ENCODE measurements at regions not wholly inside any gene's neighbourhood (a gene's known extent, or its start where the extent isn't known, plus 50 kb on each side); places are given as distances from the start of the nearest gene placed in this dataset.

GRCh38 chr15:37791693-37792092 lies 142.7 kb upstream of the TMCO5A start:
- H3K27ac Mint-ChIP-seq: no peak overlapping the region
- no peak for TF ChIP-seq CTCF (IDR thresholded peaks at IDR 0.05)
- H3K36me3 Mint-ChIP-seq (ENCODE audit: low read depth): peaks cover 9% of the 10 kb centered on the region
- no peaks in the 10 kb centered on the region for H3K27me3 Mint-ChIP-seq (ENCODE audit: insufficient read depth)
- DNase-seq: no peak
- no peaks in the 10 kb centered on the region for H3K9me3 Mint-ChIP-seq
- no peak overlapping the region for H3K4me3 Mint-ChIP-seq
- H3K4me1 Mint-ChIP-seq (ENCODE audit: low read depth): peaks cover 54% of the 10 kb centered on the region

DNA sequence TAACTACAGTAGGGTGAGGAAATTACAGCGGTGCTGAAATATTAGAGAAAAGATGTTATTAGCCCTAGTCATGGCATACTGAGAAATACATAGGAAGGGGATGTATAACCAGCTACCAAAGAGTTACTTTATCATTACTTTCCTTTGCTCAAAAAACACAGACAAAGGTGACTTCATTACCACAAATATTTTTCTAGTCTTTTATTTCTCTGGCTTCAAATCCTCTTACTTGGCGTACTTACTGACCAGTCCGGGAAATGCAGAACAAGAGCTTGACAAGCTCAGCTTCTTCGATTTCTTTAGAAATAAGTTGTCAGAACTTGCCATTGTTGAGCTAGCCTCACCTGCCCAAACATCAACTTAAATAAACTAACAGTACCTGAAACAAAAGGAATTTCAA lies 142.1 kb upstream of the TMCO5A start:
- DNase-seq: no peak
- Mint-ChIP-seq H3K36me3 (ENCODE audit: low read depth) (peaks cover 9% of the 10 kb centered on the region), H3K27me3 (ENCODE audit: insufficient read depth) (no peaks in the 10 kb centered on the region), H3K4me3 (no peak overlapping the region), H3K27ac (no peak overlapping the region), H3K4me1 (ENCODE audit: low read depth) (peaks cover 54% of the 10 kb centered on the region), H3K9me3 (no peaks in the 10 kb centered on the region)
- no peak for TF ChIP-seq CTCF (IDR thresholded peaks at IDR 0.05)

GRCh38 chr15:37793851-37794250 lies 140.6 kb upstream of the TMCO5A start:
- no peaks in the 10 kb centered on the region for H3K9me3 Mint-ChIP-seq
- 0 out of 2 replicates have a peak, but pooled peaks cover 3% of the 10 kb centered on the region for H3K36me3 Mint-ChIP-seq (ENCODE audit: low read depth)
- H3K4me3 Mint-ChIP-seq: no peak overlapping the region
- no peaks in the 10 kb centered on the region for H3K27me3 Mint-ChIP-seq (ENCODE audit: insufficient read depth)
- TF ChIP-seq CTCF (IDR thresholded peaks at IDR 0.05): peak; percentile 60
- no peak overlapping the region for H3K27ac Mint-ChIP-seq
- no peak for DNase-seq
- peaks cover 40% of the 10 kb centered on the region for H3K4me1 Mint-ChIP-seq (ENCODE audit: low read depth)

DNA sequence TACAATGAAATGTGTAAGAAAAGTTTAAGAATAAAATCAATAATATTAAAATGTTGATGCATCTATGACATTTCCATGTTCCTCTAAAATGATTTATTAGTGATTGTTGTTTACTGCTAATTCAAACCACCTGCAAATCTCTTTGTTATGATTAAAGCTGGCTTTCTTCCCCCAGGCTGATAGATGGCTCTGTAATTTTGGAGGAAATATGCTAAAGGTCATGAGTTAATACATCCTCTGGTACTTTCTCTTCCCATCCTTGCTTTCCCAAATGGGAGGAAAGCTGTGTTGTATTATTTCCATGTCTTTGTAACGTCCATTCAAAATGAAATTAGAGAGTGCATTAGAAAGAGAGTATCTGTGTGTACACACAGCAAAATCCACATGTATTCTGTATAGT lies 139.5 kb upstream of the TMCO5A start:
- Mint-ChIP-seq H3K4me1 (ENCODE audit: low read depth) (peaks cover 29% of the 10 kb centered on the region), H3K4me3 (no peak overlapping the region), H3K9me3 (no peaks in the 10 kb centered on the region), H3K27me3 (ENCODE audit: insufficient read depth) (no peaks in the 10 kb centered on the region), H3K27ac (no peak overlapping the region), H3K36me3 (ENCODE audit: low read depth) (0 out of 2 replicates have a peak, but pooled peaks cover 3% of the 10 kb centered on the region)
- TF ChIP-seq CTCF (IDR thresholded peaks at IDR 0.05): no peak
- no peak for DNase-seq

DNA sequence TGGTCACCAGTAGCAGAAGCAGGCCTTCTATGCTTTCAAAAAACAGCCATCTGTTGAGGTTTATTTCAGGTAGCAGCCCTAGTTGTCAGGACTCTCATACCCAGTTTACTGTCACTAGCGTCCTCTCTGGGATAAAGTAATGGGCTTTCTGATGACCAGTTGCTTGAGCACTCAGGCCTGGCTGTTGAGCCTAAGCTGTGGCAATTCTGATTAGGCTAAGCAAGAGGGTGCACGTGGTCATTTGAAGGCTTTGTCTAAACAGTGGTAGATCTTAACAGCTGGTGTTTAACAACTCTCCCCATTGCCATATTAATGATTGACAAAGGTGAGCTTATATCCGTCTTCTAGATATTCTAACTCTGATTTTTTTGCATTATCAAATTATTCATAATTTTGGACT lies 132.9 kb upstream of the TMCO5A start:
- Mint-ChIP-seq H3K4me1 (ENCODE audit: low read depth) (no peaks in the 10 kb centered on the region), H3K4me3 (no peak overlapping the region), H3K27ac (no peak overlapping the region), H3K9me3 (no peaks in the 10 kb centered on the region), H3K36me3 (ENCODE audit: low read depth) (no peaks in the 10 kb centered on the region), H3K27me3 (ENCODE audit: insufficient read depth) (no peaks in the 10 kb centered on the region; the same call in 1 of the 2 replicates)
- no peak for DNase-seq
- TF ChIP-seq CTCF (IDR thresholded peaks at IDR 0.05): no peak

- H3K27ac Mint-ChIP-seq: no peak overlapping the region
- no peak for DNase-seq
- TF ChIP-seq CTCF (IDR thresholded peaks at IDR 0.05): no peak
- H3K27me3 Mint-ChIP-seq (ENCODE audit: insufficient read depth): no peaks in the 10 kb centered on the region; the same call in 1 of the 2 replicates
- no peaks in the 10 kb centered on the region for H3K9me3 Mint-ChIP-seq
- H3K36me3 Mint-ChIP-seq (ENCODE audit: low read depth): no peaks in the 10 kb centered on the region
- no peak overlapping the region for H3K4me3 Mint-ChIP-seq
- no peaks in the 10 kb centered on the region for H3K4me1 Mint-ChIP-seq (ENCODE audit: low read depth)
These were observed 127.6 kb upstream of the TMCO5A start for GRCh38 chr15:37806808-37807207.

Data from HFFc6 (cell line).